GM23338 (cell line): ENCODE measurements at regions not wholly inside any gene's neighbourhood (a gene's known extent, or its start where the extent isn't known, plus 50 kb on each side); places are given as distances from the start of the nearest gene placed in this dataset.

ENCODE experiments used
- ATAC-seq: fragments of 200-7000 bp; cut with Tn5 transposase; 3 replicates; pipeline ENCODE4 v1.9.1; 2020
- DNase-seq: peaks from one replicate; pipeline ENCODE4 v3.0.0-alpha.2; 2015; ENCODE audit warnings: low spot score
- H2AFZ ChIP-seq: fragments of 200-600 bp; sonication (generic); 2 replicates; pipeline ENCODE4 v1.8.0; 2016; ENCODE audit warnings: antibody characterized with exemption, mild to moderate bottlenecking, moderate library complexity
- H3F3A ChIP-seq: fragments of 200-600 bp; sonication (generic); replicated peaks from 2 replicates; pipeline ENCODE4 v1.8.0; 2017; ENCODE audit warnings: antibody characterized with exemption, mixed run types, low read depth
- H3K27ac ChIP-seq: fragments of 200-600 bp; sonication (generic); 2 replicates; pipeline ENCODE4 v1.6.1; 2016; ENCODE audit warnings: low read depth
- H3K27me3 ChIP-seq: fragments of 200-600 bp; sonication (generic); 2 replicates; pipeline ENCODE4 v1.8.0; 2016; ENCODE audit warnings: mild to moderate bottlenecking, mixed run types, moderate library complexity; ENCODE audit not compliant: insufficient read depth
- H3K36me3 ChIP-seq: fragments of 200-600 bp; sonication (generic); 2 replicates; pipeline ENCODE4 v1.8.0; 2016; ENCODE audit warnings: mild to moderate bottlenecking; ENCODE audit not compliant: insufficient read depth
- H3K4me1 ChIP-seq: fragments of 200-600 bp; sonication (generic); 2 replicates; pipeline ENCODE4 v1.8.0; 2016; ENCODE audit warnings: mild to moderate bottlenecking, moderate library complexity; ENCODE audit not compliant: insufficient read depth
- H3K4me2 ChIP-seq: fragments of 200-600 bp; sonication (generic); 2 replicates; pipeline ENCODE4 v1.7.1; 2017; ENCODE audit warnings: mixed run types
- H3K4me3 ChIP-seq: fragments of 200-600 bp; sonication (generic); 2 replicates; pipeline ENCODE4 v1.6.1; 2016; ENCODE audit warnings: mixed run types
- H3K79me2 ChIP-seq: fragments of 200-600 bp; sonication (generic); replicated peaks from 2 replicates; pipeline ENCODE4 v1.8.0; 2017; ENCODE audit warnings: mild to moderate bottlenecking; ENCODE audit not compliant: insufficient read depth
- H3K9me2 ChIP-seq: fragments of 200-600 bp; sonication (generic); 2 replicates; pipeline ENCODE4 v1.8.0; 2017; ENCODE audit not compliant: insufficient read depth
- H4K20me1 ChIP-seq: fragments of 200-600 bp; sonication (generic); replicated peaks from 2 replicates; pipeline ENCODE4 v1.8.0; 2017; ENCODE audit warnings: mild to moderate bottlenecking; ENCODE audit not compliant: insufficient read depth
- H3K27ac Mint-ChIP-seq: 2 replicates; pipeline ENCODE4 v1.8.0; 2020; ENCODE audit warnings: inconsistent platforms, mild to moderate bottlenecking, moderate library complexity, mixed read lengths
- H3K27me3 Mint-ChIP-seq: 3 replicates; pipeline ENCODE4 v1.8.0; 2022; ENCODE audit warnings: low read depth, mild to moderate bottlenecking, moderate library complexity, mixed read lengths, inconsistent platforms; ENCODE audit not compliant: insufficient read depth, poor library complexity
- H3K36me3 Mint-ChIP-seq: 3 replicates; pipeline ENCODE4 v1.8.0; 2021; ENCODE audit warnings: low read depth, mild to moderate bottlenecking, inconsistent platforms, moderate library complexity, mixed read lengths
- H3K4me1 Mint-ChIP-seq: 3 replicates; pipeline ENCODE4 v1.8.0; 2020; ENCODE audit warnings: mild to moderate bottlenecking, inconsistent platforms, mixed read lengths
- H3K4me3 Mint-ChIP-seq: 3 replicates; pipeline ENCODE4 v1.8.0; 2021; ENCODE audit warnings: moderate library complexity, mild to moderate bottlenecking, inconsistent platforms, mixed read lengths
- H3K9me3 Mint-ChIP-seq: 3 replicates; pipeline ENCODE4 v1.8.0; 2020; ENCODE audit warnings: moderate library complexity, mild to moderate bottlenecking, inconsistent platforms, mixed read lengths
- CREB1 ChIP-seq: fragments of 250-450 bp; sonication (Bioruptor Pico); IDR thresholded peaks from 2 replicates; pipeline ENCODE4 v1.5.0; 2020; ENCODE audit warnings: low read depth, mild to moderate bottlenecking, moderate library complexity
- ETS1 ChIP-seq: IDR thresholded peaks from 2 replicates; pipeline ENCODE4 v1.6.1; 2016; ENCODE audit warnings: antibody characterized with exemption
- EZH2 ChIP-seq: fragments of 200-600 bp; sonication (generic); IDR thresholded peaks from one replicate; pipeline ENCODE4 v1.8.0; 2017; ENCODE audit warnings: antibody characterized with exemption, mild to moderate bottlenecking, low read depth; ENCODE audit not compliant: unreplicated experiment
- JUNB ChIP-seq: IDR thresholded peaks from one replicate; pipeline ENCODE4 v1.6.1; 2016; ENCODE audit warnings: antibody characterized with exemption; ENCODE audit not compliant: unreplicated experiment
- NANOG ChIP-seq: IDR thresholded peaks from 2 replicates; pipeline ENCODE4 v1.6.1; 2016; ENCODE audit warnings: antibody characterized with exemption, borderline replicate concordance
- POLR2AphosphoS5 ChIP-seq: IDR thresholded peaks from 2 replicates; pipeline ENCODE4 v1.6.1; 2016; ENCODE audit warnings: antibody characterized with exemption, low read depth
- REST ChIP-seq: IDR thresholded peaks from one replicate; pipeline ENCODE4 v1.6.1; 2018; ENCODE audit warnings: antibody characterized with exemption; ENCODE audit not compliant: unreplicated experiment
- STAT1 ChIP-seq: IDR thresholded peaks from one replicate; pipeline ENCODE4 v1.6.1; 2016; ENCODE audit warnings: antibody characterized with exemption; ENCODE audit not compliant: unreplicated experiment
- ZNF114 ChIP-seq: fragments of 250-450 bp; sonication (Bioruptor Pico); IDR thresholded peaks from 2 replicates; pipeline ENCODE4 v1.5.0; 2020; ENCODE audit warnings: mild to moderate bottlenecking, moderate library complexity
- ZNF462 ChIP-seq: fragments of 250-450 bp; sonication (Bioruptor Pico); IDR thresholded peaks from 2 replicates; pipeline ENCODE4 v1.5.0; 2020; ENCODE audit warnings: mild to moderate bottlenecking, moderate library complexity

GRCh38 chr2:198448789-198449188 is 644.4 kb downstream of the PLCL1 start:
- Histone ChIP-seq H3F3A (no peaks in the 10 kb centered on the region), H2AFZ (no peak overlapping the region), H3K36me3 (no peaks in the 10 kb centered on the region), H3K9me2 (0 out of 2 replicates have a peak, but pooled peaks cover under 1% of the 10 kb centered on the region), H4K20me1 (no peaks in the 10 kb centered on the region), H3K27ac (no peak overlapping the region), H3K27me3 (no peaks in the 10 kb centered on the region), H3K4me1 (no peaks in the 10 kb centered on the region), H3K79me2 (no peaks in the 10 kb centered on the region), H3K4me3 (no peak overlapping the region), H3K4me2 (no peak overlapping the region)
- H3K27me3 Mint-ChIP-seq: no peaks in the 10 kb centered on the region
- ATAC-seq: no peak
- no peak for TF ChIP-seq ZNF462 (CRISPR knock-in tag)
- TF ChIP-seq EZH2: no peak
- TF ChIP-seq CREB1 (CRISPR knock-in tag): no peak
- TF ChIP-seq JUNB: no peak
- no peak for TF ChIP-seq STAT1
- TF ChIP-seq NANOG: no peak
- no peak for TF ChIP-seq POLR2AphosphoS5
- no peak for TF ChIP-seq REST
- TF ChIP-seq ZNF114: no peak
- TF ChIP-seq ETS1: no peak
- H3K9me3 Mint-ChIP-seq: no peaks in the 10 kb centered on the region; the same call in 2 of the 3 replicates
- no peaks in the 10 kb centered on the region for H3K4me1 Mint-ChIP-seq
- no peak overlapping the region for H3K27ac Mint-ChIP-seq
- H3K36me3 Mint-ChIP-seq: no peaks in the 10 kb centered on the region
- DNase-seq: no peak
- H3K4me3 Mint-ChIP-seq: no peak overlapping the region
